Fibroblast of villous mesenchyme (primary cell): ENCODE measurements at regions not wholly inside any gene's neighbourhood (a gene's known extent, or its start where the extent isn't known, plus 50 kb on each side); places are given as distances from the start of the nearest gene placed in this dataset.

Experiments used
- DNase-seq: peaks from one replicate; pipeline ENCODE4 v3.0.0-alpha.2; 2010; ENCODE audit warnings: low read depth
- H3K4me3 ChIP-seq: 2 replicates; pipeline ENCODE4 v1.5.1; 2011; ENCODE audit warnings: low read depth, mild to moderate bottlenecking, low read length
- CTCF ChIP-seq: IDR thresholded peaks from 2 replicates; pipeline ENCODE4 v1.5.1; 2012; ENCODE audit warnings: low read depth, mild to moderate bottlenecking, low read length; ENCODE audit not compliant: insufficient read depth

- no peak for DNase-seq
Measured at GRCh38 chr21:16409352-16409751, 679.6 kb downstream of the USP25 start.

GRCh38 chr21:16418226-16418625 lies 688.4 kb downstream of the USP25 start:
- DNase-seq, result peak; percentile 43
- no peak for TF ChIP-seq CTCF
- no peak overlapping the region for H3K4me3 ChIP-seq

More at GRCh38 chr21:16409352-16409751, 679.6 kb downstream of the USP25 start:
- no peak overlapping the region for H3K4me3 ChIP-seq
- no peak for TF ChIP-seq CTCF

- DNase-seq, result no peak
- TF ChIP-seq CTCF, result no peak
- H3K4me3 ChIP-seq, result no peak overlapping the region
Measured at GRCh38 chr21:16418642-16419041, 688.9 kb downstream of the USP25 start.

- no peak for TF ChIP-seq CTCF
Measured at GRCh38 chr21:16419188-16419921, 689.6 kb downstream of the USP25 start.

GRCh38 chr21:16420031-16420724 lies 690.4 kb downstream of the USP25 start:
- peak overlapping the region; percentile 42 for H3K4me3 ChIP-seq
- DNase-seq, result peak; percentile 59
- TF ChIP-seq CTCF, result no peak

More at GRCh38 chr21:16419188-16419921, 689.6 kb downstream of the USP25 start:
- H3K4me3 ChIP-seq, result peak overlapping the region; percentile 42
- DNase-seq, result peak; percentile 65

GRCh38 chr21:16421007-16421406 lies 691.2 kb downstream of the USP25 start:
- no peak for DNase-seq
- H3K4me3 ChIP-seq, result no peak overlapping the region
- no peak for TF ChIP-seq CTCF
